Panc1 (cell line): ENCODE measurements at regions not wholly inside any gene's neighbourhood (a gene's known extent, or its start where the extent isn't known, plus 50 kb on each side); places are given as distances from the start of the nearest gene placed in this dataset.

Experiments used
- ATAC-seq: fragments of 200-7000 bp; cut with Tn5 transposase; 2 replicates; pipeline ENCODE4 v1.9.1; 2020; ENCODE audit warnings: mild to moderate bottlenecking, moderate library complexity
- BruUV-seq: library from RNA; stranded (reverse); fragments of 400-500 nt; replicated peaks from 2 replicates; lab custom pipeline; 2021; lab: Mats Ljungman, UMichigan
- CTCF ChIA-PET: fragments of 300-600 bp; sonication (Branson Sonifier 250); formaldehyde crosslinking; loops from one replicate; lab custom pipeline; 2022; ENCODE audit warnings: antibody characterized with exemption; lab: Charles Lee
- POLR2A ChIA-PET: fragments of 300-600 bp; sonication (Branson Sonifier 250); formaldehyde crosslinking; loops from one replicate; lab custom pipeline; 2022; ENCODE audit warnings: antibody characterized with exemption; lab: Charles Lee
- DNase-seq: peaks from one replicate; pipeline ENCODE4 v3.0.0-alpha.2; 2010; ENCODE audit warnings: low read depth, low spot score
- H3K27ac ChIP-seq: 2 replicates; pipeline ENCODE4 v1.5.1; 2011; ENCODE audit warnings: mild to moderate bottlenecking, low read length, inconsistent platforms
- H3K27me3 ChIP-seq: fragments of 200-500 bp; sonication (Bioruptor generic); 2 replicates; pipeline ENCODE4 v1.6.0; 2014; ENCODE audit warnings: low read length, inconsistent platforms; ENCODE audit not compliant: control insufficient read depth, insufficient read depth
- H3K36me3 ChIP-seq: fragments of 200-500 bp; sonication (Bioruptor generic); 2 replicates; pipeline ENCODE4 v1.5.1; 2014; ENCODE audit warnings: inconsistent platforms, mild to moderate bottlenecking, low read length, moderate library complexity; ENCODE audit not compliant: control insufficient read depth, insufficient read depth
- H3K4me1 ChIP-seq: 2 replicates; pipeline ENCODE4 v1.5.1; 2011; ENCODE audit warnings: inconsistent platforms, mild to moderate bottlenecking, low read length, moderate library complexity; ENCODE audit not compliant: control insufficient read depth, insufficient read depth
- H3K4me3 ChIP-seq, 2 experiments: 2 replicates each; pipeline ENCODE4 v1.5.1; 2011 to 2012; ENCODE audit warnings: low read depth in 2 of 2, low read length in 2 of 2, mild to moderate bottlenecking in 2 of 2, inconsistent platforms in 1 of 2, moderate library complexity in 1 of 2
- H3K9me3 ChIP-seq: fragments of 200-500 bp; sonication (Bioruptor generic); 2 replicates; pipeline ENCODE4 v1.5.1; 2014; ENCODE audit warnings: low read depth, mild to moderate bottlenecking, inconsistent platforms, low read length, moderate library complexity; ENCODE audit not compliant: control insufficient read depth, insufficient read depth
- POLR2AphosphoS5 ChIP-seq: IDR thresholded peaks from 2 replicates; pipeline ENCODE4 v1.6.1; 2012; ENCODE audit warnings: mild to moderate bottlenecking, low read depth, low read length, moderate library complexity
- SIN3A ChIP-seq: IDR thresholded peaks from 2 replicates; pipeline ENCODE4 v1.6.1; 2012; ENCODE audit warnings: low read depth, mild to moderate bottlenecking, low read length, moderate library complexity, borderline replicate concordance; ENCODE audit not compliant: insufficient read depth
- TCF7L2 ChIP-seq: IDR thresholded peaks from 2 replicates; pipeline ENCODE4 v1.6.1; 2011; ENCODE audit warnings: mild to moderate bottlenecking, low read depth, low read length, inconsistent platforms
- in situ Hi-C: cut with HindIII; loops from 2 replicates; pipeline ENCODE4 v1.10.0; 2016; ENCODE audit warnings: low sequenced_read_pairs, low pct_unique_long_range_greater_than_20kb
- intact Hi-C: fragments of 100-400 bp; cut with micrococcal nuclease; formaldehyde crosslinking; loops from one replicate; pipeline ENCODE4 v1.10.0; 2022; ENCODE audit not compliant: unreplicated experiment
- TF ChIP-seq, protein P1 (sequence below), 2 experiments: IDR thresholded peaks; 2 replicates each; pipeline ENCODE4 v1.6.1; 2011 to 2012; ENCODE audit warnings: low read depth in 2 of 2, control low read depth in 1 of 2, low read length in 1 of 2, mild to moderate bottlenecking in 1 of 2, moderate library complexity in 1 of 2; ENCODE audit not compliant: insufficient read depth in 1 of 2
- TF ChIP-seq, protein P2 (sequence below): fragments of 450-650 bp; IDR thresholded peaks from 2 replicates; pipeline ENCODE4 v1.5.1; 2017; ENCODE audit warnings: mild to moderate bottlenecking

DNA sequence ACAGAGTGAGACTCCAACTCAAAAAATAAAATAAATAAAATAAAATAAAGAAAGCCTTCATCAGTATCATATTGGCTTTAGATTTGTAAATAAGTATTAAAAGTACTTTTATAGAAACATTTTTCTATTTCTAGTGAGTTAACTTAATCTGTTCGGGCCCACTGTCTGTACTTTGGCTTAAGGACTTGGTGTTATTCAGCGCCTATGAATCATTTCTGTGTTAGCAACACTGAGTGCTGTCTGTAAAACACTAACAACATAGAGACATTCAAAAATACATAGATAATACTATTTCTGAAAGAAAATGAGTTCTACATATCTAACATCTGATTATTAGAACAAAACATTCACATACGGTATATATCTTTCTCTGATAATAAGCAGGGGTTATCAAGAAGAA, 221.5 kb upstream of the CDH19 start:
- Histone ChIP-seq H3K9me3 (no peaks in the 10 kb centered on the region), H3K27ac (no peak overlapping the region), H3K27me3 (no peaks in the 10 kb centered on the region), H3K36me3 (no peaks in the 10 kb centered on the region), H3K4me1 (no peaks in the 10 kb centered on the region), H3K4me3 (no peak overlapping the region)
- POLR2A ChIA-PET, result no interaction called here
- CTCF ChIA-PET, result no interaction called here
- TF ChIP-seq, protein P1, sequence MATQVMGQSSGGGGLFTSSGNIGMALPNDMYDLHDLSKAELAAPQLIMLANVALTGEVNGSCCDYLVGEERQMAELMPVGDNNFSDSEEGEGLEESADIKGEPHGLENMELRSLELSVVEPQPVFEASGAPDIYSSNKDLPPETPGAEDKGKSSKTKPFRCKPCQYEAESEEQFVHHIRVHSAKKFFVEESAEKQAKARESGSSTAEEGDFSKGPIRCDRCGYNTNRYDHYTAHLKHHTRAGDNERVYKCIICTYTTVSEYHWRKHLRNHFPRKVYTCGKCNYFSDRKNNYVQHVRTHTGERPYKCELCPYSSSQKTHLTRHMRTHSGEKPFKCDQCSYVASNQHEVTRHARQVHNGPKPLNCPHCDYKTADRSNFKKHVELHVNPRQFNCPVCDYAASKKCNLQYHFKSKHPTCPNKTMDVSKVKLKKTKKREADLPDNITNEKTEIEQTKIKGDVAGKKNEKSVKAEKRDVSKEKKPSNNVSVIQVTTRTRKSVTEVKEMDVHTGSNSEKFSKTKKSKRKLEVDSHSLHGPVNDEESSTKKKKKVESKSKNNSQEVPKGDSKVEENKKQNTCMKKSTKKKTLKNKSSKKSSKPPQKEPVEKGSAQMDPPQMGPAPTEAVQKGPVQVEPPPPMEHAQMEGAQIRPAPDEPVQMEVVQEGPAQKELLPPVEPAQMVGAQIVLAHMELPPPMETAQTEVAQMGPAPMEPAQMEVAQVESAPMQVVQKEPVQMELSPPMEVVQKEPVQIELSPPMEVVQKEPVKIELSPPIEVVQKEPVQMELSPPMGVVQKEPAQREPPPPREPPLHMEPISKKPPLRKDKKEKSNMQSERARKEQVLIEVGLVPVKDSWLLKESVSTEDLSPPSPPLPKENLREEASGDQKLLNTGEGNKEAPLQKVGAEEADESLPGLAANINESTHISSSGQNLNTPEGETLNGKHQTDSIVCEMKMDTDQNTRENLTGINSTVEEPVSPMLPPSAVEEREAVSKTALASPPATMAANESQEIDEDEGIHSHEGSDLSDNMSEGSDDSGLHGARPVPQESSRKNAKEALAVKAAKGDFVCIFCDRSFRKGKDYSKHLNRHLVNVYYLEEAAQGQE (IDR thresholded peaks at IDR 0.05; ENCODE audit: insufficient read depth in 1 of 2, low read depth in 2 of 2, low read length in 1 of 2), result no peak
- TF ChIP-seq TCF7L2 (no peak), POLR2AphosphoS5 (no peak), SIN3A (no peak)
- TF ChIP-seq, protein P2, sequence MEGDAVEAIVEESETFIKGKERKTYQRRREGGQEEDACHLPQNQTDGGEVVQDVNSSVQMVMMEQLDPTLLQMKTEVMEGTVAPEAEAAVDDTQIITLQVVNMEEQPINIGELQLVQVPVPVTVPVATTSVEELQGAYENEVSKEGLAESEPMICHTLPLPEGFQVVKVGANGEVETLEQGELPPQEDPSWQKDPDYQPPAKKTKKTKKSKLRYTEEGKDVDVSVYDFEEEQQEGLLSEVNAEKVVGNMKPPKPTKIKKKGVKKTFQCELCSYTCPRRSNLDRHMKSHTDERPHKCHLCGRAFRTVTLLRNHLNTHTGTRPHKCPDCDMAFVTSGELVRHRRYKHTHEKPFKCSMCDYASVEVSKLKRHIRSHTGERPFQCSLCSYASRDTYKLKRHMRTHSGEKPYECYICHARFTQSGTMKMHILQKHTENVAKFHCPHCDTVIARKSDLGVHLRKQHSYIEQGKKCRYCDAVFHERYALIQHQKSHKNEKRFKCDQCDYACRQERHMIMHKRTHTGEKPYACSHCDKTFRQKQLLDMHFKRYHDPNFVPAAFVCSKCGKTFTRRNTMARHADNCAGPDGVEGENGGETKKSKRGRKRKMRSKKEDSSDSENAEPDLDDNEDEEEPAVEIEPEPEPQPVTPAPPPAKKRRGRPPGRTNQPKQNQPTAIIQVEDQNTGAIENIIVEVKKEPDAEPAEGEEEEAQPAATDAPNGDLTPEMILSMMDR, result no peak
- intact Hi-C loops (no loop called here), in situ Hi-C loops (no loop called here)
- DNase-seq, result no peak
- BruUV-seq, result no TSS peak
- ATAC-seq, result no peak

DNA sequence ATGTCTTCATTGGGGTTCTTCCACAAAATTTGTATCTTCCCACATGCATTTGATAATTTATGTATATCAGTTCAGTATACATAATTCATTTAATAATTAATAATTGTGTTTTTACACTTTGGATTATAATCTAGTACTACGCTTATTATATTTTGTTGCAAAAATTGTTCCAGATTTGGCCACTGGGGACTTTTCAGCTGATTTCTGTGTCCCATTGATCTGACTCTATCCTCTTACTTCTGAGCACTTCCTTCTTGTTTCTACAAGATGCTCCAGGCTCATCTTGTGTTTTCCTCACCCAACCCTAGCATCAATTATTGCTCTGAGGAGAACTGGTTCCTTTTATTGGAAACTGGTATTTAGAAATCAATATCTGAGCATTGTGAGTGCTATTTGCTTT, 215.3 kb upstream of the CDH19 start:
- BruUV-seq, result no TSS peak
- POLR2A ChIA-PET, result no interaction called here
- in situ Hi-C loops, result no loop called here

More for the DNA sequence above, 215.3 kb upstream of the CDH19 start:
- Histone ChIP-seq H3K27ac (no peak overlapping the region), H3K9me3 (no peaks in the 10 kb centered on the region), H3K4me1 (no peaks in the 10 kb centered on the region), H3K36me3 (no peaks in the 10 kb centered on the region), H3K4me3 (no peak overlapping the region), H3K27me3 (no peaks in the 10 kb centered on the region)
- ATAC-seq, result no peak
- CTCF ChIA-PET, result no interaction called here
- no peak for DNase-seq
- intact Hi-C loops, result no loop called here
- TF ChIP-seq TCF7L2, result no peak
- TF ChIP-seq POLR2AphosphoS5, result no peak
- TF ChIP-seq, protein P2, result no peak; the same call in 1 of the 2 replicates
- TF ChIP-seq, protein P1 (IDR thresholded peaks at IDR 0.05; ENCODE audit: insufficient read depth in 1 of 2, low read depth in 2 of 2, low read length in 1 of 2), result no peak
- TF ChIP-seq SIN3A, result no peak
